ENCODE measurements at regions not wholly inside any gene's neighbourhood (a gene's known extent, or its start where the extent isn't known, plus 50 kb on each side); places are given as distances from the start of the nearest gene placed in this dataset.

DNA sequence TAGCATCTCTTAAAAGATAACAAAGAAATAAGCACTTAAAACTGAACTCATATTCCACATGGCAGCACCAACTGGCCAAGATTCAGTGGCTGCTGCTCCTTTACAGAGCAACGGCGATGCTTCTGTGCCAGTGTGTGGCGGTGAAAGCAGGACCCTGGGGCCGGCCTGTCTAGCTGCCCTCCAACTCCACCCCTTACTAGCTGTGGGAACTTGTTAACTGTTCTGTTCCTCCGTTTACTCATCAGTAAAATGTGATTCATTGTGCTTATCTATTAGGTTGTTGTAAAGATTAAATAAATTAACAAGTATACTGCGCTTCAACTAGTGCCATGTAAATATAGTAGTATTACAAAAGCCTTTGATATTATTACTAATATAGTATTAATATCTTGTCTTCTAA lies 133.2 kb downstream of the GDAP2 start:
- H3K9me2 ChIP-seq (ENCODE audit: low read depth, low read length), result no peaks in the 10 kb centered on the region
- TF ChIP-seq, protein P1, sequence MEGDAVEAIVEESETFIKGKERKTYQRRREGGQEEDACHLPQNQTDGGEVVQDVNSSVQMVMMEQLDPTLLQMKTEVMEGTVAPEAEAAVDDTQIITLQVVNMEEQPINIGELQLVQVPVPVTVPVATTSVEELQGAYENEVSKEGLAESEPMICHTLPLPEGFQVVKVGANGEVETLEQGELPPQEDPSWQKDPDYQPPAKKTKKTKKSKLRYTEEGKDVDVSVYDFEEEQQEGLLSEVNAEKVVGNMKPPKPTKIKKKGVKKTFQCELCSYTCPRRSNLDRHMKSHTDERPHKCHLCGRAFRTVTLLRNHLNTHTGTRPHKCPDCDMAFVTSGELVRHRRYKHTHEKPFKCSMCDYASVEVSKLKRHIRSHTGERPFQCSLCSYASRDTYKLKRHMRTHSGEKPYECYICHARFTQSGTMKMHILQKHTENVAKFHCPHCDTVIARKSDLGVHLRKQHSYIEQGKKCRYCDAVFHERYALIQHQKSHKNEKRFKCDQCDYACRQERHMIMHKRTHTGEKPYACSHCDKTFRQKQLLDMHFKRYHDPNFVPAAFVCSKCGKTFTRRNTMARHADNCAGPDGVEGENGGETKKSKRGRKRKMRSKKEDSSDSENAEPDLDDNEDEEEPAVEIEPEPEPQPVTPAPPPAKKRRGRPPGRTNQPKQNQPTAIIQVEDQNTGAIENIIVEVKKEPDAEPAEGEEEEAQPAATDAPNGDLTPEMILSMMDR (IDR thresholded peaks at IDR 0.05; ENCODE audit: low read length), result no peak
- no peak for TF ChIP-seq EZH2 (IDR thresholded peaks at IDR 0.05; ENCODE audit: borderline replicate concordance, low read length)
- H3K4me2 ChIP-seq (ENCODE audit: low read length), result no peak overlapping the region
- no peaks in the 10 kb centered on the region for H3K27me3 ChIP-seq (ENCODE audit: insufficient read depth, low read length)
- no peak overlapping the region for H2AFZ ChIP-seq (ENCODE audit: low read length)
- no peaks in the 10 kb centered on the region for H3K4me1 ChIP-seq (ENCODE audit: insufficient read depth, low read length, severe bottlenecking)
- no peak overlapping the region for H3K4me3 ChIP-seq (ENCODE audit: low read depth, low read length, poor library complexity, severe bottlenecking)
- H3F3A ChIP-seq (ENCODE audit: insufficient read depth, low read length), result no peaks in the 10 kb centered on the region
- no peaks in the 10 kb centered on the region for H3K36me3 ChIP-seq (ENCODE audit: insufficient read depth, low read length)
- H3K9ac ChIP-seq (ENCODE audit: low read length), result no peak overlapping the region
- no peaks in the 10 kb centered on the region for H3K9me3 ChIP-seq (ENCODE audit: low read length)
- no peak overlapping the region for H3K27ac ChIP-seq (ENCODE audit: low read depth, low read length, poor library complexity, severe bottlenecking)
- H4K20me1 ChIP-seq (ENCODE audit: insufficient read depth, low read length), result no peaks in the 10 kb centered on the region
- H3K79me2 ChIP-seq (ENCODE audit: insufficient read depth, low read length), result no peaks in the 10 kb centered on the region

DNA sequence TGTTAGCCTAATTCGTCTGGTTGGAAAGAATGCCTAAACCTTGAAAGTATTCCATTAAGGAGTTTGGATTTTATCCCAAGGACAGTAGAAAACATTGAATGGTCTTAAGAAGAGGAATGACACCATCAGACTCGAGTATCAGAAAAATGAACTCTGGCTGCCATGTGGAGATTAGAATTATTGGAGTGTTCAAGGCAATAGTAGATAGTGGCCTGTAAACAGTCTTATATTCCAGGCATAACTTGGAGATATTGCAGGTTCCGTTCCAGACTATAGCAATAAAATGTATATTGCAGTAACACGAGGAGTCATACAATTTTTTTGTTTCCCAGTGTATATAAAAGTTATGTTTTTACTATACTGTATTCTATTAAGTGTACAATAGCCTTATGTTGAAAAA lies 130.9 kb downstream of the GDAP2 start:
- Histone ChIP-seq H3K79me2 (ENCODE audit: insufficient read depth, low read length) (no peaks in the 10 kb centered on the region), H3K27ac (ENCODE audit: low read depth, low read length, poor library complexity, severe bottlenecking) (no peak overlapping the region), H3K9ac (ENCODE audit: low read length) (no peak overlapping the region), H2AFZ (ENCODE audit: low read length) (no peak overlapping the region), H4K20me1 (ENCODE audit: insufficient read depth, low read length) (no peaks in the 10 kb centered on the region), H3K4me3 (ENCODE audit: low read depth, low read length, poor library complexity, severe bottlenecking) (no peak overlapping the region), H3K9me2 (ENCODE audit: low read depth, low read length) (no peaks in the 10 kb centered on the region), H3F3A (ENCODE audit: insufficient read depth, low read length) (no peaks in the 10 kb centered on the region), H3K4me2 (ENCODE audit: low read length) (no peak overlapping the region), H3K4me1 (ENCODE audit: insufficient read depth, low read length, severe bottlenecking) (no peaks in the 10 kb centered on the region), H3K27me3 (ENCODE audit: insufficient read depth, low read length) (no peaks in the 10 kb centered on the region), H3K36me3 (ENCODE audit: insufficient read depth, low read length) (no peaks in the 10 kb centered on the region), H3K9me3 (ENCODE audit: low read length) (no peaks in the 10 kb centered on the region)
- TF ChIP-seq, protein P1 (IDR thresholded peaks at IDR 0.05; ENCODE audit: low read length), result no peak
- TF ChIP-seq EZH2 (IDR thresholded peaks at IDR 0.05; ENCODE audit: borderline replicate concordance, low read length), result no peak

DNA sequence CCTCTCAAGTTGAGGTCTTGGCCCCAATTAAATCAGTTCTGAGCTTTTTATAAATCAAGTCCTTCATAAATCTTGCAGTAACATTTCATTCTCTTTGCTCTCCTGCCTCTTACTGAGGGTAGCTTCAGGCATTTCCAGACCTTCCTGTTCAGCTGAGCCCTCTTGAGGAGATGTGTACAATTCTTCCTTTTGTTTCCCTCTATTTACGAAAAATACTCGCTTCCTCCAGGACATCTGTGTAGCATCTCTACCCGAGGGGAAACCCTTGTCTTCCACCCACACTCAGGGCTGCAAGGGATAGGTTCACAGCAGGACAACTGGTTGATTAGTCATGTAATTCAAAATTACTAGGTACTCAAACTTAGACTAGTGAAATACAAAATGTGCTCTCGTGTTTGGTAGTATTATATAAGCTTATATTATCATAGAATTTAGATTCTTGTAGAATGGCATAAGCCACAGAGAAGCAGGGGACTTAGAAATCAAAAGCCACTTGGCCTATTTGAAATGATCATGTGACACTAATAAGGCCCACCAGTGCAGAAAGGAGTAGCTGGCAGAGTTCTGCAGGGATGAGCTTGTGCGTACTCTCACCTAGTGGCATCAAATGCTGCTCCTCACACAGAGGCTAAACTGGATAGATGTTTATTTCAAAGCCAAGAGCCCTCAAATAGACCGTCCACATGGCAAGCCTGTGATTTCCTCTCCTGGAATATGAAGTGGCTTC lies 126.7 kb downstream of the GDAP2 start:
- no peaks in the 10 kb centered on the region for H3K9me2 ChIP-seq (ENCODE audit: low read depth, low read length)
- TF ChIP-seq EZH2 (IDR thresholded peaks at IDR 0.05; ENCODE audit: borderline replicate concordance, low read length), result no peak
- TF ChIP-seq, protein P1 (IDR thresholded peaks at IDR 0.05; ENCODE audit: low read length), result no peak
- no peak overlapping the region for H3K4me2 ChIP-seq (ENCODE audit: low read length)
- H4K20me1 ChIP-seq (ENCODE audit: insufficient read depth, low read length), result no peaks in the 10 kb centered on the region
- H2AFZ ChIP-seq (ENCODE audit: low read length), result no peak overlapping the region
- no peak overlapping the region for H3K27ac ChIP-seq (ENCODE audit: low read depth, low read length, poor library complexity, severe bottlenecking)
- no peaks in the 10 kb centered on the region for H3K36me3 ChIP-seq (ENCODE audit: insufficient read depth, low read length)
- no peaks in the 10 kb centered on the region for H3K27me3 ChIP-seq (ENCODE audit: insufficient read depth, low read length)
- H3K4me3 ChIP-seq (ENCODE audit: low read depth, low read length, poor library complexity, severe bottlenecking), result no peak overlapping the region
- H3K4me1 ChIP-seq (ENCODE audit: insufficient read depth, low read length, severe bottlenecking), result no peaks in the 10 kb centered on the region
- H3F3A ChIP-seq (ENCODE audit: insufficient read depth, low read length), result no peaks in the 10 kb centered on the region
- no peaks in the 10 kb centered on the region for H3K79me2 ChIP-seq (ENCODE audit: insufficient read depth, low read length)
- H3K9me3 ChIP-seq (ENCODE audit: low read length), result no peaks in the 10 kb centered on the region
- no peak overlapping the region for H3K9ac ChIP-seq (ENCODE audit: low read length)
